IMR-90 (cell line): ENCODE measurements at regions not wholly inside any gene's neighbourhood (a gene's known extent, or its start where the extent isn't known, plus 50 kb on each side); places are given as distances from the start of the nearest gene placed in this dataset.

Source experiments
- CEBPB ChIP-seq: IDR thresholded peaks from 2 replicates; pipeline ENCODE4 v1.6.1; 2012; ENCODE audit warnings: low read depth, low read length, improper control_type of control experiment
- CHD1 ChIP-seq: IDR thresholded peaks from 2 replicates; pipeline ENCODE4 v1.6.1; 2012; ENCODE audit warnings: low read depth, low read length, improper control_type of control experiment
- CTCF ChIP-seq: conservative IDR thresholded peaks from 2 replicates; pipeline ENCODE4 v1.5.1; 2012; ENCODE audit warnings: mild to moderate bottlenecking, low read depth, low read length, improper control_type of control experiment
- ELK1 ChIP-seq: fragments of 150-350 bp; IDR thresholded peaks from 2 replicates; pipeline ENCODE4 v1.6.1; 2016; ENCODE audit warnings: low read depth, mild to moderate bottlenecking, low read length, moderate library complexity, borderline replicate concordance
- MAFK ChIP-seq: IDR thresholded peaks from 2 replicates; pipeline ENCODE4 v1.6.1; 2012; ENCODE audit warnings: low read depth, low read length, improper control_type of control experiment
- MAZ ChIP-seq: IDR thresholded peaks from 2 replicates; pipeline ENCODE4 v1.6.1; 2012; ENCODE audit warnings: low read depth, mild to moderate bottlenecking, low read length, improper control_type of control experiment, moderate library complexity, borderline replicate concordance
- MXI1 ChIP-seq: IDR thresholded peaks from 2 replicates; pipeline ENCODE4 v1.6.1; 2012; ENCODE audit warnings: low read depth, mild to moderate bottlenecking, low read length, moderate library complexity, borderline replicate concordance
- POLR2A ChIP-seq: IDR thresholded peaks from 2 replicates; pipeline ENCODE4 v1.6.1; 2012; ENCODE audit warnings: mild to moderate bottlenecking, low read depth, low read length
- RAD21 ChIP-seq: IDR thresholded peaks from 2 replicates; pipeline ENCODE4 v1.6.1; 2012; ENCODE audit warnings: low read length, improper control_type of control experiment
- RCOR1 ChIP-seq: IDR thresholded peaks from 2 replicates; pipeline ENCODE4 v1.6.1; 2012; ENCODE audit warnings: mild to moderate bottlenecking, low read length, improper control_type of control experiment; ENCODE audit not compliant: insufficient replicate concordance
- RFX5 ChIP-seq: IDR thresholded peaks from 2 replicates; pipeline ENCODE4 v1.8.0; 2012; ENCODE audit warnings: low read depth, mild to moderate bottlenecking, low read length, moderate library complexity
- SMC3 ChIP-seq: fragments of 150-350 bp; IDR thresholded peaks from 2 replicates; pipeline ENCODE4 v1.6.1; 2016; ENCODE audit warnings: low read depth, mild to moderate bottlenecking, antibody characterized with exemption, low read length, moderate library complexity
- USF2 ChIP-seq: fragments of 150-350 bp; IDR thresholded peaks from 2 replicates; pipeline ENCODE4 v1.6.1; 2017; ENCODE audit warnings: mild to moderate bottlenecking, antibody characterized with exemption, low read length, low read depth

- TF ChIP-seq CTCF (no peak), MAFK (no peak), CHD1 (no peak), RAD21 (no peak), POLR2A (no peak), SMC3 (no peak), USF2 (no peak), MXI1 (no peak), RFX5 (no peak), CEBPB (no peak), MAZ (no peak), ELK1 (no peak), RCOR1 (no peak)
Measured at GRCh38 chr11:23455321-23455891, 595.1 kb upstream of the CCDC179 start.
